HEK293 (cell line): ENCODE measurements at regions not wholly inside any gene's neighbourhood (a gene's known extent, or its start where the extent isn't known, plus 50 kb on each side); places are given as distances from the start of the nearest gene placed in this dataset.

Source experiments
- CTCF ChIA-PET: fragments of 350-600 bp; formaldehyde crosslinking; extraction: SDS; loops from one replicate; lab custom pipeline; 2021; ENCODE audit warnings: antibody characterized with exemption; lab: Yijun Ruan, JAX
- POLR2A ChIA-PET: fragments of 300-600 bp; formaldehyde crosslinking; extraction: SDS; loops from one replicate; lab custom pipeline; 2020; ENCODE audit warnings: antibody characterized with exemption, inconsistent platforms; lab: Yijun Ruan, JAX
- H3K27ac ChIP-seq: fragments of 200-500 bp; sonication (Bioruptor generic); 2 replicates; pipeline ENCODE4 v1.5.1; 2014; ENCODE audit warnings: low read depth, low read length, control low read depth, inconsistent platforms; ENCODE audit errors: extremely low read depth
- H3K36me3 ChIP-seq, 2 experiments: fragments of 200-500 bp in 1 of 2; sonication (Bioruptor generic) in 1 of 2; 1 replicate in 1 of 2; 2 replicates in 1 of 2; pipeline ENCODE4 v1.5.1; 2014 to 2017; ENCODE audit warnings: inconsistent platforms in 2 of 2, low read length in 2 of 2; ENCODE audit not compliant: control insufficient read depth in 2 of 2, insufficient read depth in 1 of 2
- H3K4me1 ChIP-seq: fragments of 200-500 bp; sonication (Bioruptor generic); 2 replicates; pipeline ENCODE4 v1.5.1; 2014; ENCODE audit warnings: mild to moderate bottlenecking, low read length, inconsistent platforms; ENCODE audit not compliant: control insufficient read depth, insufficient read depth
- H3K4me3 ChIP-seq: 2 replicates; pipeline ENCODE4 v1.5.1; 2011; ENCODE audit warnings: low read depth, mild to moderate bottlenecking, control low read depth, low read length, moderate library complexity
- H3K9me3 ChIP-seq: fragments of 200-500 bp; sonication (Bioruptor generic); 2 replicates; pipeline ENCODE4 v1.5.1; 2014; ENCODE audit warnings: low read depth, low read length, inconsistent platforms; ENCODE audit not compliant: control insufficient read depth, insufficient read depth
- GLIS1 ChIP-seq: fragments of 450-650 bp; formaldehyde crosslinking; IDR thresholded peaks from 2 replicates; pipeline ENCODE4 v1.5.1; 2016; ENCODE audit warnings: missing biosample characterization, missing genetic modification characterization
- IKZF3 ChIP-seq: fragments of 450-650 bp; IDR thresholded peaks from 2 replicates; pipeline ENCODE4 v1.5.0; 2018; ENCODE audit warnings: missing biosample characterization, mild to moderate bottlenecking, missing genetic modification characterization, moderate library complexity
- KLF17 ChIP-seq: fragments of 450-650 bp; formaldehyde crosslinking; IDR thresholded peaks from 2 replicates; pipeline ENCODE4 v1.5.1; 2016; ENCODE audit warnings: missing biosample characterization, missing genetic modification characterization
- OVOL3 ChIP-seq: fragments of 450-650 bp; formaldehyde crosslinking; IDR thresholded peaks from 2 replicates; pipeline ENCODE4 v1.5.1; 2016; ENCODE audit warnings: missing biosample characterization, missing genetic modification characterization
- SALL2 ChIP-seq: fragments of 450-650 bp; formaldehyde crosslinking; IDR thresholded peaks from 2 replicates; pipeline ENCODE4 v1.5.0; 2017; ENCODE audit warnings: missing biosample characterization, mild to moderate bottlenecking, missing genetic modification characterization, borderline replicate concordance
- SCRT2 ChIP-seq: fragments of 450-650 bp; formaldehyde crosslinking; IDR thresholded peaks from 2 replicates; pipeline ENCODE4 v1.5.1; 2016; ENCODE audit warnings: missing biosample characterization, missing genetic modification characterization
- SP2 ChIP-seq: fragments of 450-650 bp; formaldehyde crosslinking; IDR thresholded peaks from 2 replicates; pipeline ENCODE4 v1.5.1; 2016; ENCODE audit warnings: missing biosample characterization, missing genetic modification characterization
- ZFP69B ChIP-seq: fragments of 450-650 bp; formaldehyde crosslinking; IDR thresholded peaks from 2 replicates; pipeline ENCODE4 v1.5.1; 2016; ENCODE audit warnings: missing biosample characterization, missing genetic modification characterization
- ZNF10 ChIP-seq: fragments of 450-650 bp; formaldehyde crosslinking; IDR thresholded peaks from 2 replicates; pipeline ENCODE4 v1.5.1; 2017; ENCODE audit warnings: missing biosample characterization, missing genetic modification characterization
- ZNF133 ChIP-seq: fragments of 450-650 bp; formaldehyde crosslinking; IDR thresholded peaks from 2 replicates; pipeline ENCODE4 v1.5.1; 2016; ENCODE audit warnings: missing biosample characterization, missing genetic modification characterization
- ZNF155 ChIP-seq: fragments of 450-650 bp; formaldehyde crosslinking; IDR thresholded peaks from 2 replicates; pipeline ENCODE4 v1.5.1; 2016; ENCODE audit warnings: missing biosample characterization, missing genetic modification characterization
- ZNF157 ChIP-seq: fragments of 450-650 bp; formaldehyde crosslinking; IDR thresholded peaks from 2 replicates; pipeline ENCODE4 v1.5.1; 2016; ENCODE audit warnings: missing biosample characterization, missing genetic modification characterization
- ZNF2 ChIP-seq: fragments of 450-650 bp; formaldehyde crosslinking; IDR thresholded peaks from 2 replicates; pipeline ENCODE4 v1.5.1; 2016; ENCODE audit warnings: missing biosample characterization, missing genetic modification characterization
- ZNF211 ChIP-seq: fragments of 450-650 bp; formaldehyde crosslinking; IDR thresholded peaks from 2 replicates; pipeline ENCODE4 v1.5.1; 2016; ENCODE audit warnings: low read depth, missing biosample characterization, missing genetic modification characterization
- ZNF214 ChIP-seq: fragments of 450-650 bp; formaldehyde crosslinking; IDR thresholded peaks from 2 replicates; pipeline ENCODE4 v1.5.1; 2017; ENCODE audit warnings: missing biosample characterization, mild to moderate bottlenecking, missing genetic modification characterization, borderline replicate concordance
- ZNF366 ChIP-seq: fragments of 450-650 bp; formaldehyde crosslinking; conservative IDR thresholded peaks from 2 replicates; pipeline ENCODE4 v1.5.1; 2016; ENCODE audit warnings: missing biosample characterization, missing genetic modification characterization
- ZNF501 ChIP-seq: fragments of 450-650 bp; formaldehyde crosslinking; IDR thresholded peaks from 2 replicates; pipeline ENCODE4 v1.5.1; 2016; ENCODE audit warnings: missing biosample characterization, missing genetic modification characterization
- ZNF518A ChIP-seq: fragments of 450-650 bp; formaldehyde crosslinking; conservative IDR thresholded peaks from 2 replicates; pipeline ENCODE4 v1.5.1; 2016; ENCODE audit warnings: low read depth, missing biosample characterization, missing genetic modification characterization
- ZNF544 ChIP-seq: fragments of 450-650 bp; formaldehyde crosslinking; IDR thresholded peaks from 2 replicates; pipeline ENCODE4 v1.5.0; 2017; ENCODE audit warnings: missing biosample characterization, missing genetic modification characterization
- ZNF658 ChIP-seq: fragments of 450-650 bp; formaldehyde crosslinking; IDR thresholded peaks from 2 replicates; pipeline ENCODE4; 2016; ENCODE audit warnings: missing biosample characterization, missing genetic modification characterization
- ZNF76 ChIP-seq: fragments of 450-650 bp; formaldehyde crosslinking; IDR thresholded peaks from 2 replicates; pipeline ENCODE4; 2016; ENCODE audit warnings: low read depth, missing biosample characterization, missing genetic modification characterization, borderline replicate concordance
- ZNF776 ChIP-seq: fragments of 450-650 bp; formaldehyde crosslinking; IDR thresholded peaks from 2 replicates; pipeline ENCODE4 v1.5.0; 2017; ENCODE audit warnings: missing biosample characterization, missing genetic modification characterization, borderline replicate concordance
- ZNF837 ChIP-seq: fragments of 450-650 bp; formaldehyde crosslinking; IDR thresholded peaks from 2 replicates; pipeline ENCODE4 v1.5.1; 2016; ENCODE audit warnings: missing biosample characterization, missing genetic modification characterization
- ZSCAN30 ChIP-seq: fragments of 450-650 bp; IDR thresholded peaks from 2 replicates; pipeline ENCODE4 v1.5.1; 2018; ENCODE audit warnings: missing biosample characterization, mild to moderate bottlenecking, missing genetic modification characterization, moderate library complexity
- ZXDB ChIP-seq: fragments of 450-650 bp; formaldehyde crosslinking; IDR thresholded peaks from 2 replicates; pipeline ENCODE4 v1.5.1; 2016; ENCODE audit warnings: missing biosample characterization, missing genetic modification characterization
- TF ChIP-seq, protein P1 (sequence below): fragments of 450-650 bp; formaldehyde crosslinking; IDR thresholded peaks from 2 replicates; pipeline ENCODE4 v1.5.1; 2016; ENCODE audit warnings: missing biosample characterization, missing genetic modification characterization

GRCh38 chr14:36059531-36059930, 117.0 kb downstream of the PTCSC3 start:
- POLR2A ChIA-PET: no interaction called here
- TF ChIP-seq ZNF133 (tag by site-specific recombination) (no peak), GLIS1 (tag by site-specific recombination) (peak; percentile 62)
- TF ChIP-seq, all 188 proteins: peak for 1
- Histone ChIP-seq H3K4me1 (peaks cover 12% of the 10 kb centered on the region), H3K27ac (no peak overlapping the region), H3K36me3 (no peaks in the 10 kb centered on the region), H3K4me3 (no peak overlapping the region), H3K9me3 (no peaks in the 10 kb centered on the region)
- CTCF ChIA-PET: interaction anchor here (2.7 kb wide), 1 partner anchor 10 kb away, joined by 21 read pairs; no protein-coding TSS in a partner anchor

DNA sequence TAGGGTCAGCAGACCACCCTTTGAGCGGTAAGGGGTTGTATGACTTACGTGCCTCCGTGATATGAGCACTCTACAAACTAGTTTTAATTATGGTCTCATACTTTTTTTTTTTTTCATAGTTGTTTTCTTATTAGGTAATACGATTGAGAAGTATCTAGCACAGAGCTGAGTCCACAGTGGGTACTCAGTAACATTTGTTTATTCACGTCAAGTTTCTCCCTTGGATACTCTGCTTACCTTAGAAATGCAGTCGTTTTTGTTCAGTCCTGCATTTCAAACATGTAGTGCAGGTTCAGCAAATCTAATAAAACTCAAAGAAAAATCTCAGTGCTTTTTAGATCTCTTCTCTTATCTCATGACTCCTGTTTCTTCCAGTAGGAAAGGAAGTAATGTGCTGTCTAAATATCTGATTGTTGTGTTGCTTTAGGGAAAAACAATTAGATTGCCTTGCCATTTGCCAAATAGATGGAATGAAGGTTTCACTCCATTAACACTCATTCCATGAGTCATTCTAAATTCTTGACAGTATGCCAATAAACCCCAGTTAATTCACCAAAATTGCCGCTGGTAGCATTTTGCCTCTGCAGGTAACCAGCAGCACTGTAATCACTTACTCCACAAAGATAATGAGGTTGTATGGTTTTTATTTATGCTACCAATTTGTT, 118.9 kb downstream of the PTCSC3 start:
- ChIA-PET CTCF (interaction anchor here (0.6 to 1.0 kb wide), 3 partner anchors 11 to 101 kb away, joined by 3 to 6 read pairs (median 4); no protein-coding TSS in a partner anchor), POLR2A (no interaction called here)
- Histone ChIP-seq H3K4me1 (peaks cover 12% of the 10 kb centered on the region), H3K27ac (no peak overlapping the region), H3K4me3 (no peak overlapping the region), H3K36me3 (no peaks in the 10 kb centered on the region), H3K9me3 (no peaks in the 10 kb centered on the region)
- TF ChIP-seq ZNF211 (tag by site-specific recombination) (no peak), ZNF214 (tag by site-specific recombination) (no peak), ZNF776 (no peak), SCRT2 (tag by site-specific recombination) (no peak), KLF17 (tag by site-specific recombination) (no peak), ZSCAN30 (tag by site-specific recombination) (no peak), OVOL3 (tag by site-specific recombination) (peak; percentile 48; the same call in 1 of the 2 replicates), IKZF3 (tag by site-specific recombination) (0 out of 2 replicates have a peak, but pooled peaks have one; percentile 48), ZNF157 (tag by site-specific recombination) (no peak), ZFP69B (no peak), ZNF837 (tag by site-specific recombination) (no peak), ZNF501 (tag by site-specific recombination) (no peak), ZNF518A (tag by site-specific recombination) (0 out of 2 replicates have a peak, but pooled peaks have one; percentile 21), ZNF155 (tag by site-specific recombination) (no peak), ZNF76 (tag by site-specific recombination) (no peak), SALL2 (tag by site-specific recombination) (no peak), ZNF658 (tag by site-specific recombination) (no peak), ZNF10 (tag by site-specific recombination) (no peak), ZNF2 (no peak), ZNF366 (tag by site-specific recombination) (0 out of 2 replicates have a peak, but pooled peaks have one; percentile 19), ZXDB (0 out of 2 replicates have a peak, but pooled peaks have one; percentile 30), ZNF544 (no peak), SP2 (tag by site-specific recombination) (no peak)
- TF ChIP-seq, protein P1, sequence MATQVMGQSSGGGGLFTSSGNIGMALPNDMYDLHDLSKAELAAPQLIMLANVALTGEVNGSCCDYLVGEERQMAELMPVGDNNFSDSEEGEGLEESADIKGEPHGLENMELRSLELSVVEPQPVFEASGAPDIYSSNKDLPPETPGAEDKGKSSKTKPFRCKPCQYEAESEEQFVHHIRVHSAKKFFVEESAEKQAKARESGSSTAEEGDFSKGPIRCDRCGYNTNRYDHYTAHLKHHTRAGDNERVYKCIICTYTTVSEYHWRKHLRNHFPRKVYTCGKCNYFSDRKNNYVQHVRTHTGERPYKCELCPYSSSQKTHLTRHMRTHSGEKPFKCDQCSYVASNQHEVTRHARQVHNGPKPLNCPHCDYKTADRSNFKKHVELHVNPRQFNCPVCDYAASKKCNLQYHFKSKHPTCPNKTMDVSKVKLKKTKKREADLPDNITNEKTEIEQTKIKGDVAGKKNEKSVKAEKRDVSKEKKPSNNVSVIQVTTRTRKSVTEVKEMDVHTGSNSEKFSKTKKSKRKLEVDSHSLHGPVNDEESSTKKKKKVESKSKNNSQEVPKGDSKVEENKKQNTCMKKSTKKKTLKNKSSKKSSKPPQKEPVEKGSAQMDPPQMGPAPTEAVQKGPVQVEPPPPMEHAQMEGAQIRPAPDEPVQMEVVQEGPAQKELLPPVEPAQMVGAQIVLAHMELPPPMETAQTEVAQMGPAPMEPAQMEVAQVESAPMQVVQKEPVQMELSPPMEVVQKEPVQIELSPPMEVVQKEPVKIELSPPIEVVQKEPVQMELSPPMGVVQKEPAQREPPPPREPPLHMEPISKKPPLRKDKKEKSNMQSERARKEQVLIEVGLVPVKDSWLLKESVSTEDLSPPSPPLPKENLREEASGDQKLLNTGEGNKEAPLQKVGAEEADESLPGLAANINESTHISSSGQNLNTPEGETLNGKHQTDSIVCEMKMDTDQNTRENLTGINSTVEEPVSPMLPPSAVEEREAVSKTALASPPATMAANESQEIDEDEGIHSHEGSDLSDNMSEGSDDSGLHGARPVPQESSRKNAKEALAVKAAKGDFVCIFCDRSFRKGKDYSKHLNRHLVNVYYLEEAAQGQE (tag by site-specific recombination): no peak
